IMR-90 (cell line): ENCODE measurements at regions not wholly inside any gene's neighbourhood (a gene's known extent, or its start where the extent isn't known, plus 50 kb on each side); places are given as distances from the start of the nearest gene placed in this dataset.

Experiments used
- ATAC-seq: fragments of 200-7000 bp; cut with Tn5 transposase; 2 replicates; pipeline ENCODE4 v1.9.1; 2020; ENCODE audit warnings: low read depth, mild to moderate bottlenecking, moderate library complexity
- BruUV-seq: library from RNA; stranded (reverse); fragments of 400-500 nt; replicated peaks from 2 replicates; lab custom pipeline; 2021; lab: Mats Ljungman, UMichigan
- CTCF ChIA-PET: fragments of 300-600 bp; formaldehyde crosslinking; extraction: SDS; loops from one replicate; lab custom pipeline; 2021; ENCODE audit warnings: antibody characterized with exemption; lab: Yijun Ruan, JAX
- POLR2A ChIA-PET: fragments of 300-600 bp; sonication (Branson Sonifier 250); formaldehyde crosslinking; loops from one replicate; lab custom pipeline; 2022; ENCODE audit warnings: antibody characterized with exemption; ENCODE audit not compliant: unreplicated experiment; lab: Charles Lee
- DNase-seq: peaks from one replicate; pipeline ENCODE4 v3.0.0; 2013
- H2AFZ ChIP-seq: replicated peaks from 2 replicates; pipeline ENCODE3; 2013; ENCODE audit warnings: low read length, mild to moderate bottlenecking; ENCODE audit not compliant: poor library complexity
- H2AK5ac ChIP-seq: 2 replicates; pipeline ENCODE4 v1.6.1; 2013; ENCODE audit warnings: low read depth, low read length, inconsistent platforms
- H2AK9ac ChIP-seq: replicated peaks from 2 replicates; pipeline ENCODE3; 2013; ENCODE audit warnings: mild to moderate bottlenecking, low read depth, low read length, moderate library complexity; ENCODE audit not compliant: poor library complexity
- H2BK120ac ChIP-seq: 2 replicates; pipeline ENCODE4 v1.6.1; 2013; ENCODE audit warnings: low read depth, low read length, inconsistent platforms
- H2BK15ac ChIP-seq: 3 replicates; pipeline ENCODE4 v1.6.1; 2013; ENCODE audit warnings: low read depth, low read length, inconsistent platforms
- H2BK20ac ChIP-seq: 2 replicates; pipeline ENCODE4 v1.6.1; 2013; ENCODE audit warnings: low read depth, mild to moderate bottlenecking, inconsistent platforms, low read length, moderate library complexity
- H2BK5ac ChIP-seq: 2 replicates; pipeline ENCODE4 v1.6.1; 2013; ENCODE audit warnings: mild to moderate bottlenecking, low read depth, low read length, inconsistent platforms; ENCODE audit not compliant: poor library complexity, severe bottlenecking
- H3K14ac ChIP-seq: replicated peaks from 2 replicates; pipeline ENCODE4 v1.6.1; 2013; ENCODE audit warnings: low read depth, low read length, inconsistent platforms
- H3K18ac ChIP-seq: 2 replicates; pipeline ENCODE4 v1.6.1; 2013; ENCODE audit warnings: low read depth, low read length, control low read depth
- H3K23ac ChIP-seq: 2 replicates; pipeline ENCODE4 v1.6.1; 2013; ENCODE audit warnings: low read depth, low read length, inconsistent platforms
- H3K27ac ChIP-seq: 2 replicates; pipeline ENCODE4 v1.5.1; 2013; ENCODE audit warnings: mild to moderate bottlenecking, control low read depth, low read length; ENCODE audit not compliant: insufficient read depth
- H3K27me3 ChIP-seq: 2 replicates; pipeline ENCODE4 v1.6.1; 2013; ENCODE audit warnings: low read length; ENCODE audit not compliant: control insufficient read depth, insufficient read depth
- H3K36me3 ChIP-seq: 2 replicates; pipeline ENCODE4 v1.6.1; 2013; ENCODE audit warnings: low read length, mixed read lengths; ENCODE audit not compliant: control insufficient read depth, insufficient read depth
- H3K4ac ChIP-seq: 2 replicates; pipeline ENCODE4 v1.6.1; 2013; ENCODE audit warnings: low read depth, low read length, inconsistent platforms
- H3K4me1 ChIP-seq: 2 replicates; pipeline ENCODE4 v1.6.1; 2013; ENCODE audit warnings: low read length, mixed read lengths; ENCODE audit not compliant: control insufficient read depth, insufficient read depth
- H3K4me2 ChIP-seq: 2 replicates; pipeline ENCODE4 v1.6.1; 2013; ENCODE audit warnings: low read depth, mild to moderate bottlenecking, control low read depth, low read length, moderate library complexity
- H3K4me3 ChIP-seq: 2 replicates; pipeline ENCODE4 v1.5.1; 2013; ENCODE audit warnings: low read depth, mild to moderate bottlenecking, control low read depth, low read length, moderate library complexity; ENCODE audit not compliant: insufficient read depth
- H3K56ac ChIP-seq: 2 replicates; pipeline ENCODE4 v1.6.1; 2013; ENCODE audit warnings: low read length, inconsistent platforms; ENCODE audit not compliant: insufficient read depth; ENCODE audit errors: extremely low read depth
- H3K79me1 ChIP-seq, 2 experiments: 2 replicates each; pipeline ENCODE4 v1.6.1; 2013; ENCODE audit warnings: low read length in 2 of 2, inconsistent platforms in 1 of 2, low read depth in 1 of 2
- H3K9ac ChIP-seq: 2 replicates; pipeline ENCODE4 v1.6.1; 2013; ENCODE audit warnings: low read depth, low read length, control low read depth
- H3K9me1 ChIP-seq: 2 replicates; pipeline ENCODE4 v1.6.1; 2013; ENCODE audit warnings: low read length, inconsistent platforms; ENCODE audit not compliant: insufficient read depth
- H3K9me3 ChIP-seq: 2 replicates; pipeline ENCODE4 v1.6.1; 2013; ENCODE audit warnings: low read length; ENCODE audit not compliant: control insufficient read depth, insufficient read depth
- H4K20me1 ChIP-seq: 2 replicates; pipeline ENCODE4 v1.6.1; 2013; ENCODE audit warnings: low read length, inconsistent platforms; ENCODE audit not compliant: insufficient read depth
- H4K5ac ChIP-seq: 2 replicates; pipeline ENCODE4 v1.6.1; 2013; ENCODE audit warnings: mild to moderate bottlenecking, low read depth, low read length, control low read depth
- H4K8ac ChIP-seq, 2 experiments: 2 replicates each; pipeline ENCODE4 v1.6.1; 2013; ENCODE audit warnings: low read depth in 2 of 2, low read length in 2 of 2, control low read depth in 1 of 2, inconsistent platforms in 1 of 2
- H4K91ac ChIP-seq: 2 replicates; pipeline ENCODE4 v1.6.1; 2013; ENCODE audit warnings: low read depth, low read length, inconsistent platforms; ENCODE audit not compliant: insufficient read depth
- BHLHE40 ChIP-seq: fragments of 150-350 bp; IDR thresholded peaks from 2 replicates; pipeline ENCODE4 v1.6.1; 2016; ENCODE audit warnings: mild to moderate bottlenecking, low read depth, low read length
- CEBPB ChIP-seq: IDR thresholded peaks from 2 replicates; pipeline ENCODE4 v1.6.1; 2012; ENCODE audit warnings: low read depth, low read length, improper control_type of control experiment
- FOS ChIP-seq: fragments of 150-350 bp; IDR thresholded peaks from 2 replicates; pipeline ENCODE4 v1.6.1; 2016; ENCODE audit warnings: low read depth, low read length
- MAFK ChIP-seq: IDR thresholded peaks from 2 replicates; pipeline ENCODE4 v1.6.1; 2012; ENCODE audit warnings: low read depth, low read length, improper control_type of control experiment
- MAZ ChIP-seq: IDR thresholded peaks from 2 replicates; pipeline ENCODE4 v1.6.1; 2012; ENCODE audit warnings: low read depth, mild to moderate bottlenecking, low read length, improper control_type of control experiment, moderate library complexity, borderline replicate concordance
- MXI1 ChIP-seq: IDR thresholded peaks from 2 replicates; pipeline ENCODE4 v1.6.1; 2012; ENCODE audit warnings: low read depth, mild to moderate bottlenecking, low read length, moderate library complexity, borderline replicate concordance
- NFE2L2 ChIP-seq: fragments of 150-350 bp; IDR thresholded peaks from 2 replicates; pipeline ENCODE4 v1.6.1; 2016; ENCODE audit warnings: low read depth, mild to moderate bottlenecking, low read length
- POLR2A ChIP-seq: IDR thresholded peaks from 2 replicates; pipeline ENCODE4 v1.6.1; 2012; ENCODE audit warnings: mild to moderate bottlenecking, low read depth, low read length
- RAD21 ChIP-seq: IDR thresholded peaks from 2 replicates; pipeline ENCODE4 v1.6.1; 2012; ENCODE audit warnings: low read length, improper control_type of control experiment
- RCOR1 ChIP-seq: IDR thresholded peaks from 2 replicates; pipeline ENCODE4 v1.6.1; 2012; ENCODE audit warnings: mild to moderate bottlenecking, low read length, improper control_type of control experiment; ENCODE audit not compliant: insufficient replicate concordance
- RFX5 ChIP-seq: IDR thresholded peaks from 2 replicates; pipeline ENCODE4 v1.8.0; 2012; ENCODE audit warnings: low read depth, mild to moderate bottlenecking, low read length, moderate library complexity
- SMC3 ChIP-seq: fragments of 150-350 bp; IDR thresholded peaks from 2 replicates; pipeline ENCODE4 v1.6.1; 2016; ENCODE audit warnings: low read depth, mild to moderate bottlenecking, antibody characterized with exemption, low read length, moderate library complexity
- WGBS, 2 experiments: methylation state at CpG; one replicate each; pipeline versions ENCODE4 v1.1.5 to v1.1.7; 2013; ENCODE audit warnings: missing lambda C conversion rate in 2 of 2; ENCODE audit not compliant: insufficient read length in 1 of 2; ENCODE audit errors: extremely low coverage in 2 of 2; 5-methylcytosine and 5-hydroxymethylcytosine counted together
- dilution Hi-C: fragments of 300-500 bp; cut with HindIII; formaldehyde crosslinking; loops from one replicate; pipeline ENCODE4 v1.14.3; 2018; ENCODE audit warnings: low sequenced_read_pairs; ENCODE audit not compliant: unreplicated experiment
- in situ Hi-C: fragments of 300-500 bp; cut with MboI; formaldehyde crosslinking; loops from 3 replicates; pipeline ENCODE4 v1.14.3; 2019; ENCODE audit warnings: low sequenced_read_pairs, inconsistent platforms, mixed read lengths
- intact Hi-C: fragments of 100-400 bp; cut with micrococcal nuclease; formaldehyde crosslinking; loops from 2 replicates; pipeline ENCODE4 v1.10.0; 2022
- TF ChIP-seq, protein P1 (sequence below): fragments of 150-350 bp; IDR thresholded peaks from 2 replicates; pipeline ENCODE4 v1.6.1; 2016; ENCODE audit warnings: low read depth, mild to moderate bottlenecking, low read length, moderate library complexity, borderline replicate concordance
- TF ChIP-seq, protein P2 (sequence below): conservative IDR thresholded peaks from 2 replicates; pipeline ENCODE4 v1.5.1; 2012; ENCODE audit warnings: mild to moderate bottlenecking, low read depth, low read length, improper control_type of control experiment
- TF ChIP-seq, protein P3 (sequence below): fragments of 150-350 bp; IDR thresholded peaks from 2 replicates; pipeline ENCODE4 v1.6.1; 2017; ENCODE audit warnings: mild to moderate bottlenecking, antibody characterized with exemption, low read length, low read depth

GRCh38 chr5:2832394-2832793, 80.9 kb upstream of the IRX2 start:
- Histone ChIP-seq H3K18ac (no peak overlapping the region), H3K27ac (no peak overlapping the region), H3K4me2 (no peak overlapping the region), H4K91ac (no peak overlapping the region), H2AK5ac (no peak overlapping the region), H2BK15ac (no peak overlapping the region), H4K5ac (no peak overlapping the region), H2AK9ac (no peak overlapping the region), H3K9me1 (no peaks in the 10 kb centered on the region), H2AFZ (no peak overlapping the region), H3K36me3 (no peaks in the 10 kb centered on the region), H3K4ac (no peak overlapping the region), H2BK20ac (no peak overlapping the region), H3K14ac (no peak overlapping the region), H3K9ac (no peak overlapping the region), H3K4me1 (no peaks in the 10 kb centered on the region), H3K56ac (no peak overlapping the region), H3K23ac (no peak overlapping the region), H4K8ac (no peak overlapping the region), H3K27me3 (no peaks in the 10 kb centered on the region), H2BK120ac (no peak overlapping the region), H2BK5ac (no peak overlapping the region), H4K20me1 (no peaks in the 10 kb centered on the region), H3K79me1 (no peaks in the 10 kb centered on the region), H3K9me3 (peaks cover 15% of the 10 kb centered on the region), H3K4me3 (no peak overlapping the region)
- in situ Hi-C loops (no loop called here), intact Hi-C loops (no loop called here), dilution Hi-C loops (no loop called here)
- ATAC-seq (no peak), DNase-seq (no peak)
- CTCF ChIA-PET = interaction anchor here (0.7 kb wide), 1 partner anchor 54 kb away, joined by 3 read pairs; no protein-coding TSS in a partner anchor
- POLR2A ChIA-PET = no interaction called here
- BruUV-seq = no TSS peak
- no CpG with 5 or more reads among the region's 4 CpGs for WGBS, 2 experiments
- no peak for TF ChIP-seq BHLHE40
- TF ChIP-seq CEBPB = no peak
- TF ChIP-seq MAFK = no peak
- no peak for TF ChIP-seq MAZ
- no peak for TF ChIP-seq MXI1
- TF ChIP-seq POLR2A = no peak
- no peak for TF ChIP-seq RFX5
- no peak for TF ChIP-seq RCOR1
- no peak for TF ChIP-seq NFE2L2
- TF ChIP-seq, protein P1, sequence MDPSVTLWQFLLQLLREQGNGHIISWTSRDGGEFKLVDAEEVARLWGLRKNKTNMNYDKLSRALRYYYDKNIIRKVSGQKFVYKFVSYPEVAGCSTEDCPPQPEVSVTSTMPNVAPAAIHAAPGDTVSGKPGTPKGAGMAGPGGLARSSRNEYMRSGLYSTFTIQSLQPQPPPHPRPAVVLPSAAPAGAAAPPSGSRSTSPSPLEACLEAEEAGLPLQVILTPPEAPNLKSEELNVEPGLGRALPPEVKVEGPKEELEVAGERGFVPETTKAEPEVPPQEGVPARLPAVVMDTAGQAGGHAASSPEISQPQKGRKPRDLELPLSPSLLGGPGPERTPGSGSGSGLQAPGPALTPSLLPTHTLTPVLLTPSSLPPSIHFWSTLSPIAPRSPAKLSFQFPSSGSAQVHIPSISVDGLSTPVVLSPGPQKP = no peak
- no peak for TF ChIP-seq RAD21
- TF ChIP-seq SMC3 = no peak
- TF ChIP-seq, protein P2, sequence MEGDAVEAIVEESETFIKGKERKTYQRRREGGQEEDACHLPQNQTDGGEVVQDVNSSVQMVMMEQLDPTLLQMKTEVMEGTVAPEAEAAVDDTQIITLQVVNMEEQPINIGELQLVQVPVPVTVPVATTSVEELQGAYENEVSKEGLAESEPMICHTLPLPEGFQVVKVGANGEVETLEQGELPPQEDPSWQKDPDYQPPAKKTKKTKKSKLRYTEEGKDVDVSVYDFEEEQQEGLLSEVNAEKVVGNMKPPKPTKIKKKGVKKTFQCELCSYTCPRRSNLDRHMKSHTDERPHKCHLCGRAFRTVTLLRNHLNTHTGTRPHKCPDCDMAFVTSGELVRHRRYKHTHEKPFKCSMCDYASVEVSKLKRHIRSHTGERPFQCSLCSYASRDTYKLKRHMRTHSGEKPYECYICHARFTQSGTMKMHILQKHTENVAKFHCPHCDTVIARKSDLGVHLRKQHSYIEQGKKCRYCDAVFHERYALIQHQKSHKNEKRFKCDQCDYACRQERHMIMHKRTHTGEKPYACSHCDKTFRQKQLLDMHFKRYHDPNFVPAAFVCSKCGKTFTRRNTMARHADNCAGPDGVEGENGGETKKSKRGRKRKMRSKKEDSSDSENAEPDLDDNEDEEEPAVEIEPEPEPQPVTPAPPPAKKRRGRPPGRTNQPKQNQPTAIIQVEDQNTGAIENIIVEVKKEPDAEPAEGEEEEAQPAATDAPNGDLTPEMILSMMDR = no peak
- TF ChIP-seq, protein P3, sequence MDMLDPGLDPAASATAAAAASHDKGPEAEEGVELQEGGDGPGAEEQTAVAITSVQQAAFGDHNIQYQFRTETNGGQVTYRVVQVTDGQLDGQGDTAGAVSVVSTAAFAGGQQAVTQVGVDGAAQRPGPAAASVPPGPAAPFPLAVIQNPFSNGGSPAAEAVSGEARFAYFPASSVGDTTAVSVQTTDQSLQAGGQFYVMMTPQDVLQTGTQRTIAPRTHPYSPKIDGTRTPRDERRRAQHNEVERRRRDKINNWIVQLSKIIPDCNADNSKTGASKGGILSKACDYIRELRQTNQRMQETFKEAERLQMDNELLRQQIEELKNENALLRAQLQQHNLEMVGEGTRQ = no peak
- TF ChIP-seq FOS = no peak
